ENCODE measurements at regions not wholly inside any gene's neighbourhood (a gene's known extent, or its start where the extent isn't known, plus 50 kb on each side); places are given as distances from the start of the nearest gene placed in this dataset.

DNA sequence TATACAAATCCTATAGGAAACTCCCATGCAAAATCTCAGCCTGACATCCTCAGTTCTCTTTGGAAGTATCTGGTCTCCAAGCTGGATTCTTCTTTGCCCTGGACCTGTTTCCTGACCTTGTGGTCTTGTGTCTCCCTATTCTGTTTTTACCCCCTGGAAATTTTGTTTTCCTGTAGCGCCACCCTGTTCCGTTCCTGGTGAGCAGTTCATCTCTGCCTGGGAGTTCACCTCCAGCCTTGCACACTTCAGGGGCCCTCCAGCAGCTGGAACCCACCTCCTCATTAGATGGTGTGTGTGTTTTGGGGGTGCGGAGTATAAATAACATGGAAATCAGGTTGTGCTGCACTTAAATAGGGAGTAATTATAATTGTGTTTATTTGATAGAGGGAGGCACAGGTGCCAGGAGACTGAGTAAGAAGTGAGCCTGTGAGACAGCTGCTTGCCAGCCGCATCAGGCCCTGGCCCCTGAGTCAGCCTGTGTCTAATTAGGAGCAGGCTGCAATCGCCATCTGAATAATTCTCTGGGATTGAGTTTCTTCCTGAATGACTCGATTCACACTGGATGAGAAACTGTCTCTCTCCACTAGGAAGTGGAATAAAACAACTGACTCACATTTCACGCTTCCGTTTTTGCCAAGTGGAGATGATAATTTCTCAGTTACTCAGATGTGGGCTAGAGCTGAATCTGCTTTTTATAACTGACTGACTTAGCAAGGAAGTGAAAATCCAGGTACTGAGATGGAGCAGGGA, 69.4 kb upstream of the HECTD2 start:
- TF ChIP-seq, protein P1, sequence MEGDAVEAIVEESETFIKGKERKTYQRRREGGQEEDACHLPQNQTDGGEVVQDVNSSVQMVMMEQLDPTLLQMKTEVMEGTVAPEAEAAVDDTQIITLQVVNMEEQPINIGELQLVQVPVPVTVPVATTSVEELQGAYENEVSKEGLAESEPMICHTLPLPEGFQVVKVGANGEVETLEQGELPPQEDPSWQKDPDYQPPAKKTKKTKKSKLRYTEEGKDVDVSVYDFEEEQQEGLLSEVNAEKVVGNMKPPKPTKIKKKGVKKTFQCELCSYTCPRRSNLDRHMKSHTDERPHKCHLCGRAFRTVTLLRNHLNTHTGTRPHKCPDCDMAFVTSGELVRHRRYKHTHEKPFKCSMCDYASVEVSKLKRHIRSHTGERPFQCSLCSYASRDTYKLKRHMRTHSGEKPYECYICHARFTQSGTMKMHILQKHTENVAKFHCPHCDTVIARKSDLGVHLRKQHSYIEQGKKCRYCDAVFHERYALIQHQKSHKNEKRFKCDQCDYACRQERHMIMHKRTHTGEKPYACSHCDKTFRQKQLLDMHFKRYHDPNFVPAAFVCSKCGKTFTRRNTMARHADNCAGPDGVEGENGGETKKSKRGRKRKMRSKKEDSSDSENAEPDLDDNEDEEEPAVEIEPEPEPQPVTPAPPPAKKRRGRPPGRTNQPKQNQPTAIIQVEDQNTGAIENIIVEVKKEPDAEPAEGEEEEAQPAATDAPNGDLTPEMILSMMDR (conservative IDR thresholded peaks at IDR 0.05): no peak
- no peak for TF ChIP-seq EZH2 (IDR thresholded peaks at IDR 0.05; ENCODE audit: low read depth)
